ENCODE measurements at regions not wholly inside any gene's neighbourhood (a gene's known extent, or its start where the extent isn't known, plus 50 kb on each side); places are given as distances from the start of the nearest gene placed in this dataset.

GRCh38 chr3:72080800-72081199, 295.9 kb upstream of the PROK2 start:
- TF ChIP-seq, protein P1, sequence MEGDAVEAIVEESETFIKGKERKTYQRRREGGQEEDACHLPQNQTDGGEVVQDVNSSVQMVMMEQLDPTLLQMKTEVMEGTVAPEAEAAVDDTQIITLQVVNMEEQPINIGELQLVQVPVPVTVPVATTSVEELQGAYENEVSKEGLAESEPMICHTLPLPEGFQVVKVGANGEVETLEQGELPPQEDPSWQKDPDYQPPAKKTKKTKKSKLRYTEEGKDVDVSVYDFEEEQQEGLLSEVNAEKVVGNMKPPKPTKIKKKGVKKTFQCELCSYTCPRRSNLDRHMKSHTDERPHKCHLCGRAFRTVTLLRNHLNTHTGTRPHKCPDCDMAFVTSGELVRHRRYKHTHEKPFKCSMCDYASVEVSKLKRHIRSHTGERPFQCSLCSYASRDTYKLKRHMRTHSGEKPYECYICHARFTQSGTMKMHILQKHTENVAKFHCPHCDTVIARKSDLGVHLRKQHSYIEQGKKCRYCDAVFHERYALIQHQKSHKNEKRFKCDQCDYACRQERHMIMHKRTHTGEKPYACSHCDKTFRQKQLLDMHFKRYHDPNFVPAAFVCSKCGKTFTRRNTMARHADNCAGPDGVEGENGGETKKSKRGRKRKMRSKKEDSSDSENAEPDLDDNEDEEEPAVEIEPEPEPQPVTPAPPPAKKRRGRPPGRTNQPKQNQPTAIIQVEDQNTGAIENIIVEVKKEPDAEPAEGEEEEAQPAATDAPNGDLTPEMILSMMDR (IDR thresholded peaks at IDR 0.05): no peak
- TF ChIP-seq ZFX (IDR thresholded peaks at IDR 0.05; ENCODE audit: borderline replicate concordance): no peak
